Mucosa of rectum (tissue), 2 donors: ENCODE measurements at regions not wholly inside any gene's neighbourhood (a gene's known extent, or its start where the extent isn't known, plus 50 kb on each side); places are given as distances from the start of the nearest gene placed in this dataset.

Experiments used
- H3K27ac ChIP-seq, 2 donors: one replicate each; pipeline ENCODE4 v1.7.0; 2013; ENCODE audit warnings: inconsistent platforms in 2 of 2, low read depth in 2 of 2, low read length in 2 of 2
- H3K27me3 ChIP-seq, 2 donors: one replicate each; pipeline ENCODE4 v1.7.0; 2013; ENCODE audit warnings: low read length in 2 of 2; ENCODE audit not compliant: control insufficient read depth in 2 of 2, insufficient read depth in 2 of 2
- H3K36me3 ChIP-seq, 2 donors: one replicate each; pipeline ENCODE4 v1.7.0; 2013; ENCODE audit warnings: low read length in 2 of 2; ENCODE audit not compliant: control insufficient read depth in 2 of 2, insufficient read depth in 2 of 2
- H3K4me1 ChIP-seq, 2 donors: one replicate each; pipeline ENCODE4 v1.7.0; 2013; ENCODE audit warnings: low read length in 2 of 2, mild to moderate bottlenecking in 1 of 2; ENCODE audit not compliant: control insufficient read depth in 2 of 2, insufficient read depth in 2 of 2
- H3K4me3 ChIP-seq, 2 donors: one replicate each; pipeline ENCODE4 v1.7.0; 2013; ENCODE audit warnings: low read length in 2 of 2
- H3K9ac ChIP-seq, 2 donors: one replicate each; pipeline ENCODE4 v1.7.0; 2013; ENCODE audit warnings: low read length in 2 of 2, low read depth in 1 of 2, mild to moderate bottlenecking in 1 of 2
- H3K9me3 ChIP-seq, 2 donors: one replicate each; pipeline ENCODE4 v1.7.0; 2013; ENCODE audit warnings: low read length in 2 of 2; ENCODE audit not compliant: control insufficient read depth in 2 of 2
- donor health status: healthy.
- donor health status: Normal muscosa, but diverticular disease.

DNA sequence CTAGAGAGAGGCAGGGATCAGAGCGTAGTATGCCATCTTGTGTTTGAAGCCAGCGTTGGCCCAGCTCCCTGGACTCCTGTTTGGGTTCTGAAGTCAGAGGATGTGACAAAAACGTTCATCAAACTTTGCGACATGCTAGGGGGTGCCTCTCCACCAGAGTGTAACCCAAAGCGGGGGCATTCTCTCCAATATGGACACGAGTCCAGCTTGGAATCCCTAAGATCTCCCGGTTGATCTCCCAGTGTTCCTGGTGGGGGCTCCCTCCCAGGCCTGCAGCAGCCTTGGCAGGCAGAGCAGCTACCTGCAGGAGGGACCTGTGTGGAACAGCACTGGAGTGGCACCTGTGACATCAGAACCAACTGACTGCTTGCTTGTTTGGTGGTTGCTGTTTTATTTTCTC lies 218.8 kb upstream of the ECI2 start:
- H3K27ac ChIP-seq: no peak overlapping the region
- H3K4me1 ChIP-seq: peaks cover 7 to 16% of the 10 kb centered on the region in 2 donors
- H3K27me3 ChIP-seq: no peaks in the 10 kb centered on the region
- H3K4me3 ChIP-seq: no peak overlapping the region
- H3K9ac ChIP-seq: no peak overlapping the region
- H3K36me3 ChIP-seq: no peaks in the 10 kb centered on the region
- H3K9me3 ChIP-seq: no peaks in the 10 kb centered on the region

DNA sequence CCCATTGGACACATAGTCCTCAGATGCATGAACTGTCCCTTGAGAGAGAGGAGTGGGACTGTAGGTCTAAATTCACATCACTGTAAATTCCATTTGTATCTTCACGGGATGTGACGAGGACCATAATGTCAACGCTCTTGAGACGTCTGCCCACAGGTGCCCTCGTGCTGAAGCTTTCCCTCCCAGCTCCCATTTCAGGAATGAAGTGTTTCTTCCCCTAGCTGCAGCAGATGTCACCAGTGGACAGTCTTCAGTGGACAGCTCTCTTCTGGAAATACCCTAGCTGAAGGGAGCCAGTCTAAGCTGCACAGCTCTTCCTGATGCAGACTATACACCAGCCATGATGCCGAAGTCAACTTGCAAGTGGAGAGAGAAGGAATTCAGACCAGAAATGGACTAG lies 217.4 kb upstream of the ECI2 start:
- Histone ChIP-seq H3K36me3 (no peaks in the 10 kb centered on the region), H3K9me3 (no peaks in the 10 kb centered on the region), H3K4me3 (no peak overlapping the region), H3K9ac (no peak overlapping the region), H3K27ac (no peak overlapping the region), H3K27me3 (no peaks in the 10 kb centered on the region), H3K4me1 (peaks cover 0 to 8% of the 10 kb centered on the region in 2 donors)

DNA sequence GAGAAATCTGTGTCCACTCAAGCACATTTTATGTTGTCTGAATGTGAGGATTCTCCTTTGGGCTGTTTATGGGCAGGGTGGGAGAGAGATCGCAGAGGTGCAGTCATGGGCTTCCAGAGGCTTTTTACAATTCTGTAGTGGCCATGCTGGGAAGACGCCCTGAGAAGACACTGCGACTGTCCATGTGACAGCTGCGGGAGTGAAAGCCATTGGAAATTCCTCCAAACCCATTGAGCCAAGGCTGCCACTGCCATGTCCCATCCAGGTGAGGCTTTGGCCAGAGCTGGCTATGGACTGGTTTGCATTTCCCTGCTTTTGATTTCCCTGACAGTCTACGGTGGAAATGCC lies 216.9 kb upstream of the ECI2 start:
- Histone ChIP-seq H3K9me3 (no peaks in the 10 kb centered on the region), H3K27ac (peak overlapping the region; percentile 26 to 64), H3K4me1 (peaks cover 0 to 4% of the 10 kb centered on the region in 2 donors), H3K9ac (no peak overlapping the region), H3K4me3 (no peak overlapping the region), H3K36me3 (no peaks in the 10 kb centered on the region), H3K27me3 (no peaks in the 10 kb centered on the region)

DNA sequence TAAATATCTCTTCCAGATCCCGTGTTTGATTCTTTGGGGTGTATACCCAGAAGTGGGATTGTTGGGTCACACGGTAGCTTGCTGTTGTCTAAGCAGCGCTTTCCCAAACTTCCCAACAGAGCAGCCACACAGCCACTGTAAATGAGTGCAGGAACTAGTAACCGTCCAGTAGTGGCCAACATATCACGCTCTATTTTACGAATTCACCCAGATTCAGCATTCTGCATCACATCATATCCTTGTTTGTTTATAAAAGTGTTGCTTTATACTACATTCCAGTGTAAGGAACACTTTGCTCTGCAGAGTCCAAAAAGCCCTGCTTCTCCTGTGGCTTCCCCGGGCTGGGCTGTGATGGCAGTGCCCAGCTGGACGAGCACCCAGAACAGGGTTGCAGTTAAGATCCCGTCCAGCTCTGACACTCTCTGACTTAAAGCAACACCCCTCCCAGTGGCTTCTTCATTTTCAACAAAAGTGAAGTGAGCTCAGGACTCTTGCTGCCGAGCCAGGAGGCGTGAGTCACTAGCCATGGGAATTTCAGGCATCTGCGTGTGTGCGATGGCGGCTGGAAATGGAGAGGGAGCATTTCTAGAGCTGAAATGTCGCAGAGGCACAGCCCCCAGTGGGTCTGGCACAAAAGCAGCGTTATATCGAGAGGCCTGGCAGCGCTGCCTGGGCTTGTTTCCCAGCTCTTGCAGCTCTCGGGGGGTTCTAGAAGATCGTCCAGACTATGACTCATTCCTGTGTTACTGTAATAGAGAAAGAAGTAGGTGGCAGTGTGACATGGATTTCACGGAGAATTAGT lies 216.3 kb upstream of the ECI2 start:
- Histone ChIP-seq H3K27ac (peak overlapping the region; percentile 26 to 64), H3K9ac (no peak overlapping the region), H3K4me1 (no peaks in the 10 kb centered on the region), H3K36me3 (no peaks in the 10 kb centered on the region), H3K27me3 (no peaks in the 10 kb centered on the region), H3K9me3 (no peaks in the 10 kb centered on the region), H3K4me3 (peak overlapping the region in 1 of 2 donors; percentile 47)

DNA sequence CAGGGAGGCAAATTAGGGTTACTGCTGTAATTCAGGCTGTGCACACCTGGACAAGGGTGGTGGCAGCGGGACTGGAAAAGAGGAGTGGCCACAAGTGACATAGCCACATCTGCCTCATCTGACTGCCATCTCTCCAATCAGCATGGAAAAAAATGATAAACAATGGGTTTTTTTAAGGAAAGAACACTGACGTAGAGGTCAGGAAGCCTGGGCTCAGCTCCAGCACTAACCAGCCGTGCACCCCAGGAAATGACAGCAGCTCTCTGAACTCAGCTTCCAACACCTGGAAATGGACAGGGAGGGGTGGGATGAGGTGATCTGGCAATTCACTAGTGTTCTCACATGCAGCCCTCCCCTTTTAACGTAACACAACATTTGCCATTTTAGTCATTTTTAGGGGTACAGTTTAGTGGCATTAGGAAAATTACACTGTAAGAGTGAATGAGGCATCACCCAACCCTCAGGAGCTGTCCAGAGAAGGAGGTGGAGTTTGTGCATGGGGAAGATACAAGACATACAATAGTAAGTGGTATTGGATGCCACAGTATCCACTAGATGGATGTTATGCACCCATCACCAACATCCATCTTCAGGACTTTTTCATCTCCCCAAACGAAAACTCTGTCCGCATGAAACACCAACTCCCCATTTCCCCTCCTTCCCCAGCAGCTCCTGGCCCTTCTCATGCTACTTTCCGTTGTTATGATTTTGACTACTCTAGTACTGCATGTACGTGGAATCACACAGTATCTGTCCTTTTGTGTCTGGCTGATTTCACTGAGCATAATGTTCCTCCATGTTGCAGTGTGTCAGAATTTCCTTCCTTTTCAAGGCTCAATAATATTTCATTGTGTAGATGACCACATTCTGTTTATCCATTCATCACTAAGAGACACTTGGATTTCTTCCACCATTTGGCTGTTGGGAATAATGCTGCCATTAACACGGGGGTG lies 215.5 kb upstream of the ECI2 start:
- Histone ChIP-seq H3K27ac (peak overlapping the region in 1 of 2 donors; percentile 26), H3K4me3 (no peak overlapping the region), H3K27me3 (no peaks in the 10 kb centered on the region), H3K9ac (no peak overlapping the region), H3K9me3 (no peaks in the 10 kb centered on the region), H3K4me1 (no peaks in the 10 kb centered on the region), H3K36me3 (no peaks in the 10 kb centered on the region)

DNA sequence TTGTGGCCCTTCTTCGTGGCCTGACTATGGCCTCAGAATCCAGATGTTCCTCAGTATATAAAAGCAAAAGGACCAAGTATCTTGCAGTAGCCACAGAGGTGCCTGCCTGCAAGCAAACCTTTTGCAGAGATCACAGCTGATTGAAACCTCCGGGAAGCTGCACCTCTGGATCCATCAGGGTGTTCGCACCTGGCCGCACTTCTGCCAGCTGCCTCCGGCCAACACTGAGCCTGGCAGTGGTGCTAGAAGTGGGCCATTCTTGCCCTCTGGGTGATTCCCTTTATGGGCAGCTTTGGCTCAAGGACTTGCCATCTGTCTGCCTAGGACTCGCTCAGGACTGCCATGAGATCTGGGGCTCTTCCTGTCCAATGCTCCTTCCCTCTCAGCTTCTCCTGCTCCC lies 214.6 kb upstream of the ECI2 start:
- H3K4me3 ChIP-seq: no peak overlapping the region
- H3K27me3 ChIP-seq: no peaks in the 10 kb centered on the region
- H3K4me1 ChIP-seq: no peaks in the 10 kb centered on the region
- H3K9me3 ChIP-seq: no peaks in the 10 kb centered on the region
- no peaks in the 10 kb centered on the region for H3K36me3 ChIP-seq
- H3K9ac ChIP-seq: no peak overlapping the region
- H3K27ac ChIP-seq: no peak overlapping the region

DNA sequence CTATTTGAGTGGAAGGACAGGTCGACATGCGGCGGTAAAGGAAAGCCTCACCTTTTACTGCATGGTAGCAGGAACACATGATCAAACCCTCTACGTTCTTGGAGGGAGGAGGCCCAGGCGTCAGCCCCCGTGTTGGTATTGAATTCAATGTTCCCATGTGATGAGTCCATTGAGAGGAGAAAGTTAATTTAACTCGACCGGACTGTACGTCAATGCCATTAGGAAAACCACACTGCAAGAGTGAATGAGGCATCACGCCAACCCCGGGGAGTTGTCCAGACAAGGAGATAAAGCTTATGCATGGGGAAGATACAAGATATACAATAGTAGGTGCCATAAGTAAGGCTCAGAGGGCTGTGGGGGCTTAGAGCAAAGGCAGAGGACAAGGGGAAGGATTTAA lies 213.9 kb upstream of the ECI2 start:
- Histone ChIP-seq H3K4me1 (no peaks in the 10 kb centered on the region), H3K9me3 (no peaks in the 10 kb centered on the region), H3K9ac (no peak overlapping the region), H3K4me3 (no peak overlapping the region), H3K36me3 (no peaks in the 10 kb centered on the region), H3K27me3 (no peaks in the 10 kb centered on the region), H3K27ac (no peak overlapping the region)

DNA sequence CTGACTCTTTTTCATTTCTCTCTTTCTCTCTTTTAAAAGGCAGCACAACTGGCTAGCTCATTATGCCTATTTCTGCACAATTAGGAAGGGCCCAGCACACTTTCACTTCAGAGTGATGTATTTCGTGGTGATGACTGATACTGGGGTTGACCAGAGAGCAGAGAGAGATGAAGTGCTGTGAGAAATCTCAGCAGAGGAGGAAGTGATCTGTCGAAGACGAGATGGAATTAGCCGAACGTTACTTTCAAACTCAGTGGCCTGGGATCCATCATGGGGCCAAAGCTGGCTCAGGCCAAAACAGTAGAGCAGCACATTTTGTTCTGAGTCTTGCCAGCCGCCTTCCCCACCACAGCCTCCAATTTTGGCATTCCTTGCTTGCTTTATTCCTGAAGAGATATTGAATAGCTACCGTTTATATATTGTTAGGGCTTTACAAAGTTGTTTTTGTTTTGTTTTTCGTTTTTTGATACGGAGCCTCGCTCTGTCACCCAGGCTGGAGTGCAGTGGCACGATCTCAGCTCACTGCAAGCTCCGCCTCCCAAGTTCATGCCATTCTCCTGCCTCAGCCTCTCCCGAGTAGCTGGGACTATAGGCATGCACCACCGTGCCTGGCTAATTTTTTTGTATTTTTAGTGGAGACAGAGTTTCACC lies 213.2 kb upstream of the ECI2 start:
- no peak overlapping the region for H3K4me3 ChIP-seq
- H3K27ac ChIP-seq: no peak overlapping the region
- H3K36me3 ChIP-seq: no peaks in the 10 kb centered on the region
- H3K9me3 ChIP-seq: no peaks in the 10 kb centered on the region
- H3K9ac ChIP-seq: no peak overlapping the region
- H3K27me3 ChIP-seq: no peaks in the 10 kb centered on the region
- no peaks in the 10 kb centered on the region for H3K4me1 ChIP-seq

DNA sequence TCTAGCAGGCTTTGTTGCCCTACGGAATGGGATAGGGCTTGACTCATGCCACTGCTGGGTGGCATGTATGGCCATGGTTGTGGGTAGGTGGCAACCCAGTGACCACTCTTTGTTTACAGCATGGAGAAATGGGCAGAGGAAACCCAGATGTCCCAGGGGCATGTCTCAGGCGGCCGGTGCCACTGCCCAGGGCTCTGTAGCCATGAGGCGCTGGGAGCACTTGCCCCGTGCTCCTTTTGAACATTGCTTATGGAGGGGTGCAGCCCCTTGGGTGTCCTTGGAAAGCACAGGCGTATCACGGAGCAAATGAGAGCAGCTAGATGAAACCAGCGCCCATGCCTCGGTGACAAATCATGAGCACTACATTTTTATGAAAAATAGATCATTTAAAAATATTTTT lies 212.5 kb upstream of the ECI2 start:
- no peaks in the 10 kb centered on the region for H3K27me3 ChIP-seq
- H3K4me1 ChIP-seq: no peaks in the 10 kb centered on the region
- H3K27ac ChIP-seq: no peak overlapping the region
- H3K9ac ChIP-seq: no peak overlapping the region
- H3K36me3 ChIP-seq: no peaks in the 10 kb centered on the region
- no peaks in the 10 kb centered on the region for H3K9me3 ChIP-seq
- H3K4me3 ChIP-seq: no peak overlapping the region
